Ureter (tissue), 1 donor: ENCODE measurements at regions not wholly inside any gene's neighbourhood (a gene's known extent, or its start where the extent isn't known, plus 50 kb on each side); places are given as distances from the start of the nearest gene placed in this dataset.
"Not testable (repeated sequence)": the region's sequence is repeated elsewhere in the genome, so short reads cannot be mapped to it uniquely, and the experiment has no call there.

Source experiments
- DNase-seq: peaks from one replicate; pipeline ENCODE4 v3.0.0-alpha.2; 2020; ENCODE audit warnings: low spot score
- donor health status: DM: yes; HTN: yes; CAD: no.

- DNase-seq = no peak
These were observed 282.6 kb downstream of the CBLN1 start for GRCh38 chr16:48999044-48999443.

- no peak for DNase-seq
These were observed 283.7 kb downstream of the CBLN1 start for GRCh38 chr16:48997946-48998345.

GRCh38 chr16:48997081-48997615 lies 284.5 kb downstream of the CBLN1 start:
- DNase-seq = no peak

GRCh38 chr16:48978501-48978900 lies 303.1 kb downstream of the CBLN1 start:
- no peak for DNase-seq

GRCh38 chr16:48972236-48972635 lies 309.4 kb downstream of the CBLN1 start:
- no peak for DNase-seq

GRCh38 chr16:48971571-48972077 lies 310.0 kb downstream of the CBLN1 start:
- DNase-seq = no peak

GRCh38 chr16:48970216-48970615 lies 311.4 kb downstream of the CBLN1 start:
- DNase-seq = no peak

GRCh38 chr16:48969611-48970010 lies 312.0 kb downstream of the CBLN1 start:
- DNase-seq = no peak

- DNase-seq = no peak
These were observed 316.3 kb downstream of the CBLN1 start for GRCh38 chr16:48965386-48965785.

GRCh38 chr16:48963901-48964615 lies 317.6 kb downstream of the CBLN1 start:
- DNase-seq = no peak

GRCh38 chr16:48963306-48963705 lies 318.3 kb downstream of the CBLN1 start:
- DNase-seq = no peak

GRCh38 chr16:48961546-48961945 lies 320.1 kb downstream of the CBLN1 start:
- no peak for DNase-seq

GRCh38 chr16:48960830-48961229 lies 320.8 kb downstream of the CBLN1 start:
- DNase-seq = no peak

- DNase-seq = no peak
These were observed 321.9 kb downstream of the CBLN1 start for GRCh38 chr16:48959747-48960146.

- no peak for DNase-seq
These were observed 322.4 kb downstream of the CBLN1 start for GRCh38 chr16:48959204-48959603.

GRCh38 chr16:48958681-48959080 lies 323.0 kb downstream of the CBLN1 start:
- no peak for DNase-seq

GRCh38 chr16:48956620-48957019 lies 325.0 kb downstream of the CBLN1 start:
- no peak for DNase-seq

GRCh38 chr16:48955837-48956236 lies 325.8 kb downstream of the CBLN1 start:
- DNase-seq = no peak

- DNase-seq = not testable (repeated sequence)
These were observed 330.0 kb downstream of the CBLN1 start for GRCh38 chr16:48951621-48952125.

- no peak for DNase-seq
These were observed 331.5 kb downstream of the CBLN1 start for GRCh38 chr16:48950184-48950583.

GRCh38 chr16:48949636-48950035 lies 332.0 kb downstream of the CBLN1 start:
- DNase-seq = no peak

- DNase-seq = no peak
These were observed 332.7 kb downstream of the CBLN1 start for GRCh38 chr16:48948911-48949310.

- no peak for DNase-seq
These were observed 334.3 kb downstream of the CBLN1 start for GRCh38 chr16:48947371-48947713.
